Tibial artery (tissue), 4 donors: ENCODE measurements at regions not wholly inside any gene's neighbourhood (a gene's known extent, or its start where the extent isn't known, plus 50 kb on each side); places are given as distances from the start of the nearest gene placed in this dataset.

Experiments
- DNase-seq, 2 donors: peaks; one replicate each; pipeline ENCODE4 v3.0.0-alpha.2; 2019
- H3K27ac ChIP-seq, 2 donors: fragments of 200-600 bp; sonication (generic) in 1 of 2; 1 replicate in 1 of 2; 2 replicates in 1 of 2; pipeline ENCODE4 v1.5.1; 2018 to 2019; ENCODE audit warnings: mild to moderate bottlenecking in 1 of 2
- H3K27me3 ChIP-seq, 2 donors: fragments of 200-600 bp; sonication (generic) in 1 of 2; one replicate each; pipeline versions ENCODE4 v1.5.1 to v1.6.0; 2016 to 2019
- H3K36me3 ChIP-seq, 3 donors: fragments of 200-600 bp; sonication (generic) in 2 of 3; one replicate each; pipeline ENCODE4 v1.5.1; 2016 to 2019; ENCODE audit warnings: mild to moderate bottlenecking in 2 of 3
- H3K4me1 ChIP-seq, 4 donors: fragments of 200-600 bp; sonication (generic) in 2 of 4; 1 replicate in 3 of 4; 2 replicates in 1 of 4; pipeline ENCODE4 v1.5.1; 2016 to 2019
- H3K4me3 ChIP-seq, 2 donors: fragments of 200-600 bp; sonication (generic) in 1 of 2; 1 replicate in 1 of 2; 2 replicates in 1 of 2; pipeline ENCODE4 v1.5.1; 2018 to 2019; ENCODE audit warnings: mild to moderate bottlenecking in 2 of 2
- H3K9me3 ChIP-seq, 3 donors: fragments of 200-600 bp; sonication (generic) in 1 of 3; one replicate each; pipeline ENCODE4 v1.5.1; 2016 to 2019
- intact Hi-C: fragments of 100-400 bp; cut with DNase I; formaldehyde crosslinking; loops from one replicate; pipeline ENCODE4 v1.15.0; 2023; ENCODE audit warnings: low total_unique reads
- TF ChIP-seq, protein P1 (sequence below), 2 experiments: fragments of 200-600 bp in 1 of 2; fragments of 450-650 bp in 1 of 2; IDR thresholded peaks; one replicate each; pipeline ENCODE4 v1.5.1; 2017 to 2019; ENCODE audit warnings: antibody characterized with exemption in 2 of 2, mild to moderate bottlenecking in 1 of 2, moderate library complexity in 1 of 2

DNA sequence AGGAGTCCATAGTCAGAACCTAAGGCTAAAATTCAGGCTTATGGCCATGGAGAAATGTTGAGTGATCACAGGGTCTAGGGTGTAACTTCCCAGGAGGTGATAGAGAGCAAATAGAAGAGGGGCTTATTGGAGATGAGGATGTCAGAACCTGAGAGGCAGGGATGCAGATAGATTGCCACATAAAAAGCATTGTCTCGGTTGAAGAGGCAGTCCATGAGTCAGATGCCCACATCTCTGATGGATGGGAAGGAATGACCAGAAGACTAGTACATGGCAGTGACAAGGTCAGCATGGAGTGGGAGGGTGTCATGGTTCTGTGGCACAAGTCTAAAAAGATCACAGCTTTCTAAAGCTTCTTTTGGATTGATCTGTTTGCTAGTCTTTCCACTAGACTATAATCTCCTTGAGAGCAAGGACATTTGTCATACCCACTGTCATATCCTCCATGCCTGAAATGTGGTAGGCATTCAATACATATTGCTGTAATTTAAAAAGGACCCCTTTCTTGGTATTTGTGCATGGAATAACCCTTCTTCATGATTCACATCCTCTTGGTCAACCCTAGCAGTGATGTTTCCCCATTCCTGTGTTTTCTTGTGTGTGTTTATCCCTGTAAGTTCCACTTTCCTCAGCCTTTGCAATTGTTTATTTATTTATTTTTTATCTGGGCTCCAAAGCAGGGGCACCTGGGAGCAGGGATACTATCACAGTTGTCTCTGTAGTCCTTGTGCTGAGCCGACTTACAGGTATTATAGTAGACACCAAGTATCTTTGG lies 613.4 kb upstream of the CFAP20DC start:
- H3K4me3 ChIP-seq = no peak overlapping the region
- no peak for DNase-seq
- TF ChIP-seq, protein P1, sequence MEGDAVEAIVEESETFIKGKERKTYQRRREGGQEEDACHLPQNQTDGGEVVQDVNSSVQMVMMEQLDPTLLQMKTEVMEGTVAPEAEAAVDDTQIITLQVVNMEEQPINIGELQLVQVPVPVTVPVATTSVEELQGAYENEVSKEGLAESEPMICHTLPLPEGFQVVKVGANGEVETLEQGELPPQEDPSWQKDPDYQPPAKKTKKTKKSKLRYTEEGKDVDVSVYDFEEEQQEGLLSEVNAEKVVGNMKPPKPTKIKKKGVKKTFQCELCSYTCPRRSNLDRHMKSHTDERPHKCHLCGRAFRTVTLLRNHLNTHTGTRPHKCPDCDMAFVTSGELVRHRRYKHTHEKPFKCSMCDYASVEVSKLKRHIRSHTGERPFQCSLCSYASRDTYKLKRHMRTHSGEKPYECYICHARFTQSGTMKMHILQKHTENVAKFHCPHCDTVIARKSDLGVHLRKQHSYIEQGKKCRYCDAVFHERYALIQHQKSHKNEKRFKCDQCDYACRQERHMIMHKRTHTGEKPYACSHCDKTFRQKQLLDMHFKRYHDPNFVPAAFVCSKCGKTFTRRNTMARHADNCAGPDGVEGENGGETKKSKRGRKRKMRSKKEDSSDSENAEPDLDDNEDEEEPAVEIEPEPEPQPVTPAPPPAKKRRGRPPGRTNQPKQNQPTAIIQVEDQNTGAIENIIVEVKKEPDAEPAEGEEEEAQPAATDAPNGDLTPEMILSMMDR (IDR thresholded peaks at IDR 0.05) = no peak
- no peaks in the 10 kb centered on the region for H3K36me3 ChIP-seq
- H3K27ac ChIP-seq = no peak overlapping the region
- H3K4me1 ChIP-seq = peaks cover 0 to 31% (median 10%) of the 10 kb centered on the region in 4 donors
- intact Hi-C loops = no loop called here
- no peaks in the 10 kb centered on the region for H3K27me3 ChIP-seq
- no peaks in the 10 kb centered on the region for H3K9me3 ChIP-seq

DNA sequence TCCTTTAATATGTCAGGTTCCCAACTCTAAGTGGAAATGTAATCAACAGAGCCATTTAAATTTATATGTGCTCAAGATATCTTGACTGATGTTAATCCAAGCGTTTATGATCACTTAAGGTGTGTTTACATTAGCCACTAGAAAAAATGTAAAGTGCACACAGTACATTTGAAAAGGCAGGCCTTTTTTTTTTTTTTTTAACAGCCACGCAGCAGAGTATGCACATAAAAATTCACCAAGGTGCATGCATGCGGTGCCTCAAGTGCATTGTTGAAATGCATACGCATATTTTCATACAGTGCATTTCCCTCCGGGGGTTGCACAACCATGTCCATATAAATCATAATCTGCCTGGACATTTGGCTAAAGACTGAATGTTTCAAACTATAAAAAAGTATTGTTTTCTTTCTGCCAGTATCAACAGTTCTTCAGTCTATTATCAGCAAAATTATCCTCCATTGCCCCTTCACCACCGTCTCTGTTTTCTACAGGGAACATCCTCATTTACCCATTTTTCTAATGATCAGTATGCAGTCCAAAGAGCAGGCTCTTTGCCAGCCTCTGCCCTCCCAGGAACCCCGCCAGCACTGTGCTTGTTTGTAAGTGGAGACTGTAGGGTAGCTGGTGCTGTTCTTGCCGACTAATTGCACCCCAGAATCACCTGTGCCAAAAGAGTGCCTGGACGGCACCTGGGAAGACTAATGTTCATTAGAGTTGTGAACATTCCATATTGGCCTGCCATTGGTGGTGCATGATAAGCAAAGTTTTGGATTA lies 611.2 kb upstream of the CFAP20DC start:
- DNase-seq = no peak

DNA sequence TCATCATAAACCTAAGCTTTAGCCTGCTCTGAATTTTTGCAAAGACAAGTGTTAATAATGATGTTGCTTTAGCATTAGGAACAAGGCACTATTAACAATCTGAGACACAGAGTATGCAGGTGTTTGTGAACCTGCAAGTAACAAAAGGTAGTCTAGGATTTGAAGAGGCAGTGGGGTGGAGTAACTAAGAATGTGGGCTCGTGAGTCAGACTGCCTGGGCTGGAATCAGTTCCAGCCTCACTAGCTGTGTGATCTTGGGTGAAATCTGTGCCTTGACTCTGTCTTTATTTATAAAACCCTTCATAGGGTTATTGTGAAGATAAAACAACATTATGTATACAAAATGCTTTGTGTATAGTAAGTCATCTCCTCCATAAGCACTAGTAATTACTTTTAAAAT lies 610.6 kb upstream of the CFAP20DC start:
- TF ChIP-seq, protein P1 (IDR thresholded peaks at IDR 0.05) = no peak
- H3K27me3 ChIP-seq = no peaks in the 10 kb centered on the region
- intact Hi-C loops = no loop called here
- no peaks in the 10 kb centered on the region for H3K9me3 ChIP-seq
- no peak overlapping the region for H3K27ac ChIP-seq
- no peak for DNase-seq
- H3K4me3 ChIP-seq = no peak overlapping the region
- no peaks in the 10 kb centered on the region for H3K36me3 ChIP-seq
- H3K4me1 ChIP-seq = peaks cover 0 to 34% (median 10%) of the 10 kb centered on the region in 4 donors

More for the DNA sequence above, 611.2 kb upstream of the CFAP20DC start:
- Histone ChIP-seq H3K9me3 (no peaks in the 10 kb centered on the region), H3K4me3 (no peak overlapping the region), H3K27ac (no peak overlapping the region), H3K36me3 (no peaks in the 10 kb centered on the region), H3K4me1 (peaks cover 0 to 31% (median 10%) of the 10 kb centered on the region in 4 donors), H3K27me3 (no peaks in the 10 kb centered on the region)
- intact Hi-C loops = no loop called here
- TF ChIP-seq, protein P1 (IDR thresholded peaks at IDR 0.05) = no peak

DNA sequence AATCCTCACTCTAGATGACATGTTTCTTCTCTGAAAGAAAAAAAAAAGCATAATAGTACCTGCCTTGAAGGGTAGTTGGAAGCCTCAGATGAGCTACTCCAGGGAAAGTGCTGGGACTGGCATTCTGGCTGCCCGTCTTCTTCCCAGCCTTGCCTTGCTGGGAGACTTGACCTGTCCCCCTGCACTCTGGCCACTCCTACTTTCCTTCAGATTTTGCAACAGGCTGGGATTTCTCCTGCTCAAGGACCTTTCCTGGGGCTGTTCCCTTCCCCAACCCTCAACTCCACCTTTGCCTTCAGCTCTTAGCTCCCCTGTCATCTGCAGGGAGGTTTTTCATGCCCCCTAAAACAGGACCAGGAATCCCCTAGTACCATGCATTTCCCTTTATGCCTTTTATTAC lies 609.9 kb upstream of the CFAP20DC start:
- intact Hi-C loops = no loop called here
- TF ChIP-seq, protein P1 (IDR thresholded peaks at IDR 0.05) = no peak
- Histone ChIP-seq H3K9me3 (no peaks in the 10 kb centered on the region), H3K4me3 (no peak overlapping the region), H3K27ac (no peak overlapping the region), H3K27me3 (no peaks in the 10 kb centered on the region), H3K36me3 (no peaks in the 10 kb centered on the region), H3K4me1 (peaks cover 0 to 36% (median 12%) of the 10 kb centered on the region in 4 donors)
- DNase-seq = no peak

DNA sequence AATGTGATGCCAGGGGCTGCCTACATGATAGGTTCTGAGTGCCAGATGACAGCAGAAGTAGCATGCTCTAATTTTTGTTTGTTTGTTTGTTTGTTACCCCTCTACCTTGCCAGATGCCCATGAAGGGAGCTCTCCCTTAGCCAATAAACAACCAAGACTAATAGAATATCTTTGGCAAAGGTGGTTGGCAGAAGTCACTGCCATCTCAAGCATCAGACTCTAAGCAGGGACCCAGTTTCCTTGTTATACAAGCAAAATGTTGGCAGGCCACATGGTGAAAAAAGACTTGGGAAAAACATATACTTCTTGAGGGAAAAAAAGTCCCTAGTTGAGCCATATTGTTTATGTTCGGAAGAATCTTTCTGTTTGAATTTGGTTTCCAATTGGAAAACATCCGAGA lies 609.0 kb upstream of the CFAP20DC start:
- TF ChIP-seq, protein P1 (IDR thresholded peaks at IDR 0.05) = no peak
- Histone ChIP-seq H3K27me3 (no peaks in the 10 kb centered on the region), H3K36me3 (no peaks in the 10 kb centered on the region), H3K4me3 (no peak overlapping the region), H3K4me1 (peaks cover 0 to 35% (median 14%) of the 10 kb centered on the region in 4 donors), H3K9me3 (no peaks in the 10 kb centered on the region), H3K27ac (no peak overlapping the region)
- intact Hi-C loops = no loop called here
- no peak for DNase-seq
